ENCODE measurements at regions not wholly inside any gene's neighbourhood (a gene's known extent, or its start where the extent isn't known, plus 50 kb on each side); places are given as distances from the start of the nearest gene placed in this dataset.

DNA sequence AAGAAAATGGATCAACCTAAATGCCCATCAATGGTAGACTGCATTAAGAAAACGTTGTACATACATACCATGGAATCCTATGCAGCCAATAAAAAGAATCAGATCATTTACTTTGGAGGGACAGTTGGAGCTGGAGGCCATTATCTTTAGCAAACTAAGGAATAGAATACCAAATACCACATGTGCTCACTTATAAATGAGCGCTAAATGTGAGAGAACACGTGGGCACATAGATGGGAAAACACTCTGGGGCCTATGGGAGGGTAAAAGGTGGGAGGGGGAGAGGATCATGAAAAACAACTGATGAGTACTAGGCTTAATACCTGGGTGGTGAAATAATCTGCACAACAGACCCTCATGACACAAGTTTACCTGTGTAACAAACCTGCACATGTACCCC lies 1729.9 kb upstream of the PCDH10 start:
- Histone ChIP-seq H3K4me3 (ENCODE audit: low read depth in 1 of 3, low read length in 3 of 3) (no peak overlapping the region), H3K4me1 (ENCODE audit: control insufficient read depth in 4 of 4, insufficient read depth in 4 of 4, low read length in 3 of 4) (no peaks in the 10 kb centered on the region), H3K9ac (ENCODE audit: low read depth in 1 of 2, low read length in 2 of 2) (no peak overlapping the region), H3K27ac (ENCODE audit: low read depth in 1 of 2, low read length in 2 of 2) (no peak overlapping the region), H3K27me3 (ENCODE audit: control insufficient read depth in 4 of 4, insufficient read depth in 4 of 4, low read length in 3 of 4) (no peaks in the 10 kb centered on the region), H3K36me3 (ENCODE audit: control insufficient read depth in 4 of 4, insufficient read depth in 3 of 4, low read depth in 1 of 4, low read length in 3 of 4) (no peaks in the 10 kb centered on the region), H3K9me3 (ENCODE audit: control insufficient read depth in 4 of 4, low read length in 3 of 4) (peaks cover 0 to 2% (median 0%) of the 10 kb centered on the region in 4 donors)
- TF ChIP-seq NR2F2 (IDR thresholded peaks at IDR 0.05) = no peak
- 61% methylated on average over 3 of the region's 3 CpGs for WGBS
- DNase-seq (ENCODE audit: low spot score) = no peak

- H3K4me3 ChIP-seq (ENCODE audit: low read depth in 1 of 3, low read length in 3 of 3) = no peak overlapping the region
- no peak for DNase-seq (ENCODE audit: low spot score)
- H3K36me3 ChIP-seq (ENCODE audit: control insufficient read depth in 4 of 4, insufficient read depth in 3 of 4, low read depth in 1 of 4, low read length in 3 of 4) = no peaks in the 10 kb centered on the region
- no peaks in the 10 kb centered on the region for H3K4me1 ChIP-seq (ENCODE audit: control insufficient read depth in 4 of 4, insufficient read depth in 4 of 4, low read length in 3 of 4)
- H3K9me3 ChIP-seq (ENCODE audit: control insufficient read depth in 4 of 4, low read length in 3 of 4) = no peaks in the 10 kb centered on the region
- TF ChIP-seq HNF4A (conservative IDR thresholded peaks at IDR 0.05) (no peak), TAF1 (conservative IDR thresholded peaks at IDR 0.05) (no peak), YY1 (IDR thresholded peaks at IDR 0.05) (no peak), HNF4G (IDR thresholded peaks at IDR 0.05) (no peak), EGR1 (IDR thresholded peaks at IDR 0.05; ENCODE audit: low read depth in 2 of 2) (no peak), SP1 (IDR thresholded peaks at IDR 0.05) (no peak), FOXA1 (IDR thresholded peaks at IDR 0.05) (no peak), JUND (IDR thresholded peaks at IDR 0.05) (no peak), RXRA (IDR thresholded peaks at IDR 0.05) (no peak), RAD21 (IDR thresholded peaks at IDR 0.05) (no peak)
- TF ChIP-seq, protein P1, sequence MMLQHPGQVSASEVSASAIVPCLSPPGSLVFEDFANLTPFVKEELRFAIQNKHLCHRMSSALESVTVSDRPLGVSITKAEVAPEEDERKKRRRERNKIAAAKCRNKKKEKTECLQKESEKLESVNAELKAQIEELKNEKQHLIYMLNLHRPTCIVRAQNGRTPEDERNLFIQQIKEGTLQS (IDR thresholded peaks at IDR 0.05) = no peak
- TF ChIP-seq, protein P2, sequence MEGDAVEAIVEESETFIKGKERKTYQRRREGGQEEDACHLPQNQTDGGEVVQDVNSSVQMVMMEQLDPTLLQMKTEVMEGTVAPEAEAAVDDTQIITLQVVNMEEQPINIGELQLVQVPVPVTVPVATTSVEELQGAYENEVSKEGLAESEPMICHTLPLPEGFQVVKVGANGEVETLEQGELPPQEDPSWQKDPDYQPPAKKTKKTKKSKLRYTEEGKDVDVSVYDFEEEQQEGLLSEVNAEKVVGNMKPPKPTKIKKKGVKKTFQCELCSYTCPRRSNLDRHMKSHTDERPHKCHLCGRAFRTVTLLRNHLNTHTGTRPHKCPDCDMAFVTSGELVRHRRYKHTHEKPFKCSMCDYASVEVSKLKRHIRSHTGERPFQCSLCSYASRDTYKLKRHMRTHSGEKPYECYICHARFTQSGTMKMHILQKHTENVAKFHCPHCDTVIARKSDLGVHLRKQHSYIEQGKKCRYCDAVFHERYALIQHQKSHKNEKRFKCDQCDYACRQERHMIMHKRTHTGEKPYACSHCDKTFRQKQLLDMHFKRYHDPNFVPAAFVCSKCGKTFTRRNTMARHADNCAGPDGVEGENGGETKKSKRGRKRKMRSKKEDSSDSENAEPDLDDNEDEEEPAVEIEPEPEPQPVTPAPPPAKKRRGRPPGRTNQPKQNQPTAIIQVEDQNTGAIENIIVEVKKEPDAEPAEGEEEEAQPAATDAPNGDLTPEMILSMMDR (IDR thresholded peaks at IDR 0.05; ENCODE audit: low read depth, low read length, missing input control) = no peak
- TF ChIP-seq, protein P3, sequence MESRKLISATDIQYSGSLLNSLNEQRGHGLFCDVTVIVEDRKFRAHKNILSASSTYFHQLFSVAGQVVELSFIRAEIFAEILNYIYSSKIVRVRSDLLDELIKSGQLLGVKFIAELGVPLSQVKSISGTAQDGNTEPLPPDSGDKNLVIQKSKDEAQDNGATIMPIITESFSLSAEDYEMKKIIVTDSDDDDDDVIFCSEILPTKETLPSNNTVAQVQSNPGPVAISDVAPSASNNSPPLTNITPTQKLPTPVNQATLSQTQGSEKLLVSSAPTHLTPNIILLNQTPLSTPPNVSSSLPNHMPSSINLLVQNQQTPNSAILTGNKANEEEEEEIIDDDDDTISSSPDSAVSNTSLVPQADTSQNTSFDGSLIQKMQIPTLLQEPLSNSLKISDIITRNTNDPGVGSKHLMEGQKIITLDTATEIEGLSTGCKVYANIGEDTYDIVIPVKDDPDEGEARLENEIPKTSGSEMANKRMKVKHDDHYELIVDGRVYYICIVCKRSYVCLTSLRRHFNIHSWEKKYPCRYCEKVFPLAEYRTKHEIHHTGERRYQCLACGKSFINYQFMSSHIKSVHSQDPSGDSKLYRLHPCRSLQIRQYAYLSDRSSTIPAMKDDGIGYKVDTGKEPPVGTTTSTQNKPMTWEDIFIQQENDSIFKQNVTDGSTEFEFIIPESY (IDR thresholded peaks at IDR 0.05) = no peak
- TF ChIP-seq, protein P4, sequence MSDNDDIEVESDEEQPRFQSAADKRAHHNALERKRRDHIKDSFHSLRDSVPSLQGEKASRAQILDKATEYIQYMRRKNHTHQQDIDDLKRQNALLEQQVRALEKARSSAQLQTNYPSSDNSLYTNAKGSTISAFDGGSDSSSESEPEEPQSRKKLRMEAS (IDR thresholded peaks at IDR 0.05) = no peak
- WGBS = 83% methylated on average over 3 of the region's 3 CpGs
- no peak overlapping the region for H3K9ac ChIP-seq (ENCODE audit: low read depth in 1 of 2, low read length in 2 of 2)
- no peak overlapping the region for H3K27ac ChIP-seq (ENCODE audit: low read depth in 1 of 2, low read length in 2 of 2)
- H3K27me3 ChIP-seq (ENCODE audit: control insufficient read depth in 4 of 4, insufficient read depth in 4 of 4, low read length in 3 of 4) = no peaks in the 10 kb centered on the region
Measured at GRCh38 chr4:131426023-131426758, 1722.9 kb upstream of the PCDH10 start.

DNA sequence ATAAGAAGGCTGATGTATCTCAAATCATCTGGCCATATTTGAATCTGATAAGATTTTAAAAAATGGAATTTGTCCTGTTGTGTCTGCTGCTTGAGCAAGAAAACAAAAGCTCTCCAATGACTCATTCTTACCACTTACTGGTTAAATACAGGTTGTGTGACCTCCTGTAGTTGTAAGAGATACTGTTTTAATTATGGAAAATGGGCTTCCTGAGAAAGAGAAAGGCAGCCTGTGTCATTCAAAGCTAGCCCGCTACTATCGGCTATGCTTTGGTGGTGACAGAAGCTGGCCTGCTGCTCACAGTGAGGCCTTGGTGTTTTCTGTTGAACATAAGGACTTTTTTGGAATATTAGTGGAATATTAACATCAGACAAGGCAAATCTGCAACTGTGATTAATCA lies 1722.1 kb upstream of the PCDH10 start:
- H3K27me3 ChIP-seq (ENCODE audit: control insufficient read depth in 4 of 4, insufficient read depth in 4 of 4, low read length in 3 of 4) = no peaks in the 10 kb centered on the region
- H3K4me1 ChIP-seq (ENCODE audit: control insufficient read depth in 4 of 4, insufficient read depth in 4 of 4, low read length in 3 of 4) = no peaks in the 10 kb centered on the region
- no peaks in the 10 kb centered on the region for H3K36me3 ChIP-seq (ENCODE audit: control insufficient read depth in 4 of 4, insufficient read depth in 3 of 4, low read depth in 1 of 4, low read length in 3 of 4)
- TF ChIP-seq HNF4G (IDR thresholded peaks at IDR 0.05) = no peak
- TF ChIP-seq JUND (IDR thresholded peaks at IDR 0.05) = no peak
- TF ChIP-seq, protein P1 (IDR thresholded peaks at IDR 0.05) = no peak
- no peak overlapping the region for H3K27ac ChIP-seq (ENCODE audit: low read depth in 1 of 2, low read length in 2 of 2)
- DNase-seq (ENCODE audit: low spot score) = no peak
- no peak overlapping the region for H3K9ac ChIP-seq (ENCODE audit: low read depth in 1 of 2, low read length in 2 of 2)
- H3K9me3 ChIP-seq (ENCODE audit: control insufficient read depth in 4 of 4, low read length in 3 of 4) = no peaks in the 10 kb centered on the region
- 39% methylated on average over 2 of the region's 2 CpGs for WGBS
- H3K4me3 ChIP-seq (ENCODE audit: low read depth in 1 of 3, low read length in 3 of 3) = no peak overlapping the region
